ENCODE measurements at regions not wholly inside any gene's neighbourhood (a gene's known extent, or its start where the extent isn't known, plus 50 kb on each side); places are given as distances from the start of the nearest gene placed in this dataset.

DNA sequence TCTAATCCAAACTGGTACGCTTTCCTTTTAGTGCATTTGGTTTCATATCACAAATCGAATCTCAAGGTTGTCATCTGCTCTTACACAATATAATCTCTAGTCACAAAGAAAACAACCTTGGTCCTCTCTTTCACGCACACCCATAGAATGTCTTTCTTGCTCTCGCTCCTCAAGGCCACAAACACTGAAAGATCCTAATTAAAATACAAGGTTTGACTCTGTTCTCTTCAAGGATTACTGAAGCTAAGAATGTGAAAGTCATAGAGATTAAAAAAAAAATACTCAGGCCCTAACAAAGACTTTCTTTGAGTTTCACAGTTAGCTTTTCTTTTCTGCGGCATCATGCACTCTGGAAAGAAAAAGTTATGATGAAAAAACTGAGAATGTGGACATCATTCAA is 891.5 kb downstream of the EFNB2 start:
- DNase-seq: no peak

DNA sequence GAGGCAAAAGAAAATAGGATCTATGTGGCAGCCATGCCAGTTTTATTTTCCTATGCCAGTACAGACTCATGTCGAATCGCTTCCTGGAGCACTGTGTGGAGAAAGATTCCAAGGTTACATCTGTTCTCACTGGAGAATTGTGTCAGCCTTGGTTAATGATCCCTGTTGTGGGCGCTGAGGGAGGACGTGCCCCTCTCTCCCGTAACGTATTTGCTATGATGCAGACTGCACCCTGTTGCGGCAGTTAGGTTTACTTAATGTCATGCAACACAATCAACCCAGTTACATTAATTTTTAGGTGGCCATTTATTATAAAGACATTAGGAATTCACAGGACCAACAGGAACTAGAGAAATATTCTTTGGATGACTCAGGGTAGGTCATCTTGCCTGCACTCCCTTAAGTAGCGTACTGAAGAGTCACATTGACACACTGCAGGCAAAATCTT is 892.9 kb downstream of the EFNB2 start:
- no peak for DNase-seq

DNA sequence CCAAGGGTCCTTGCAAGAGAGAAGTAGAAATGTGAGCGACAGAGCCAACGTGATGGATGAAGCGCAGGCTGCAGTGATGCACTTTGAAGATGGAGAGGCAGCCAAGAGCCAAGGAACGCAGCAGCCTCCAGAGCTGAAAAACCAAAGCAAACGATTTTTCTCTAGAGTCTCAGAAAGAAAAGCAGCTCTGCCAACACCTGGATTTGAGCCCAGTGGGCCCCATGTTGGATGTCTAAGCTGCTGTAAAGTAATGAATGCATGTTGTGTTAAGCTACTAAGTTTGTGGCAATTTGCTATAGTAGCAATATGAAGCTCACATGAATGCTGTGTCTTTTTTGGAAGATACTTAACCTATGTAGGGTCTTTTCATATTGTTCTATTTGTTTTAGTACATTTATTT is 894.3 kb downstream of the EFNB2 start:
- DNase-seq: no peak

DNA sequence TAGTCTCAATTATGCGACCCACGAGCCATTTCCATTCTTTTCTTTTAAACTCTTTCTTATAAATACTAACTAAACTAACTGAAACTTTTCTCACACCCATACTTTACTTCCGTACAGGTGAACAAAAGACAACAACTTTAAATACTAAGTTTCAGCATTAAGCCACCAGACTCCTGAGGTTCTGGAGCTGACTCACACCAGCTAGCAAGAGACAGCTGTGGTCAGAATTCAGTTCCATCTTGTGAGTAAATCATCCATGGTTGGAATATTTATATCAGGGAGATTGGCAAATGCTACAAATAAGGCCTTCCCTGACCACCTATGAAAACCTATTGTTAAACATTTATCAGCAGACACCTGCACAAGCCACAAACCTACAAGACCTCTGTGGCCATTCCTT is 897.0 kb downstream of the EFNB2 start:
- no peak for DNase-seq

DNA sequence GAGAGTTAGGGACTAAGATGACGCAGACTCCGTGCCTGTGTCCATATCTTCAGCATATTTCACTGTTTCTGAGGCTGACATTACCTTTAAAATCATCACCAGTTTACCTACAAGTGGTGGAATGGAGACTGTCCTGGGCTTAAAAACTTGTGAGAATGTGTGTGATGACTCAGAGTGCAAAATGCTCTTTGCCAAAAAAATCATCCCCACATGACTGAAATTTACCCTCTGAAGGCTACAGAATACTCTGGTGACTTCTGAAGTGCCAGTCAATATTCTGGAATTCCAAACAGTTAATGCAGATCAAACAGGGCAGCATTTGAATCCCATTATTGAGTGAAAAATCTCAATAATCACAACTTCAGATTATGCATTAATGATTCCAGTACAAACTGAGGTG is 901.4 kb downstream of the EFNB2 start:
- no peak for DNase-seq

DNA sequence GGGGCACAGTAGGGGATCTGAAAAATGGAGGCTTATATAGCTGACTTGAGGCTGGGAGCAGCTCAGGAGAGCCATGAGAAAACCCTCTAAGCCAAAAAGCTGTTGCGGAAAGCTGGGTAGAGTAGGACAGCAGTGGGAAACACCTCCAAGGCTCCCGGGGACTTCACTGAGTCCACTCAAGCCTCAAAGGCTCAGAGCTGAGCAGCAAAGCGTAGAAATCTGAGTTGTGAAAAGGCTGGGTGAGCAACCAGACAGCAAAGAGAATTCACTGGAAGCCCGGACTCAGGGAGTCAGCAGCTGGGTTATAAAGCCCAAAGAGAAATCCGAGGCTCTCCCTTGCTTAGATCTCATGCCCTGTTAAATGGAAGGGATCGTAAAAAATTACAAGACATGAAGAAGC is 905.0 kb downstream of the EFNB2 start:
- no peak for DNase-seq

DNA sequence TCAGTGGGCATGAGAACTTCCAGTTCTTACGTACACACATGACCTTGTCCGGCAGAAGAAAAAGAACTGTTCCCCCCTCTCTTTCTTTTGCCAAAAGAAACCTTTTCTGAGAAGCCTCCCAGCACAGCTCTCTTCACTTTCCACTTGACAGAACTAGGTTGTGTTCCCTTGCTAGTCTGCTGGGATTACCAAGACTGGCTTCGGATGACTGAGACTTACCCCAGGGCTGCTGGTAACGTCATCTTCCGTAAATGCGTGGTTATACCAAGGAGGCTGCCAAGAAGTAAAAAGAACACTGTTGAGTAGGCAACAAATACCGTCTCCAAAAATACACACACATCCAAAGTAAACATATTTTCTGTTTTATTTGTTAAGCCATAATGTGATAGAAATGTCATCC is 908.2 kb downstream of the EFNB2 start:
- DNase-seq: no peak

DNA sequence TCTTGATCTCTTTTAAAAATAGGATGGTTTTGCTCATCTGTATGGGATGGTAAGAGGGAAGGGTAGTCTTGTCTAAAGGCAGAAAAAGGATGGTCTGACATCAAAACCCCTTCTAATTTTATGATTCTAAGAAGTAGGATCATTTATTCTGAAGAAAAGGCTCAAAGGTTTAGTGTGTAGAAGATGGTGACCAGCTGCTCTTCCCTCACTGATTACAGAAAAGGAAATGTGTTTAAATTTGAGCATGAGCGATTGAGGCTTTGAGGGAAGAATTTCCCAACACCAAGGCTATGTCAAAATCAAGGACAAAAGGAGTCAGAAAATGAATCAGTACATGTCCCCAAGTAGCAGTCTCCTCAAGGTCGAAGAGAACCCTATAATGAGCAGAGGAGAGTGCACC is 909.8 kb downstream of the EFNB2 start:
- no peak for DNase-seq

DNA sequence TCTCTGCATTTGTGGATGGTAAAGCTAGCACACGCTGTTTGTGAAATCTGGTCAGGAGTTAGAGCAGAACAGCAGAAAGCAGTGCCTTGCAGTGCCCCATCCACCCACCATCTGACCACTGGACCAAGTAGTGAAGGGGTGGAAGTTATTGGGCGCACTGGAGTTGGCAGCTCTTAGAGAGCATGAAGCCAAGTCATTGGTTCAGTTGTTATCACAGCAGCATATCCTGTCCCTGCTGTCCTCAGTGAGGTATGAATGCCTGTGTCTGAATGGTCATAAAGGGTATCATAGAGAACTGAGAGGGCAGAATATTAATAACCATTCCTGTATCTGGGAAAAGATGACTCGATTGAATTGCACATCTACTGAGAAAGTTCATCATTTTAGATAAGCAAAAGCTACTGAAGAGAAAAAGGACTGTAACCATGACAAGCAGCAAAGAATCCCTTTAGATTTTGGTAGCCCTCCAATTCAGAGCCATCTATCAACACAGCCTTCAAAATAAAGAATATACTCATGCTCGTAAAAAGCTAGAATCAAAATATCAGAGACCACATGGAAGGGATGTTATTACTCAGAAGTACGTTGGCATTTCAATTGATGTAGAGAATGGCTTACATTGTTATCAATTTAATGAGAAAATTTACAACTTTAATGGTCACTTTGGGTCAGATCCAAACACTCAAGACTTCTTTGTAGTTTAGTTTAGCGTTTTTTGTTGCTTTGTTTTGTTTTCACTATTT is 919.0 kb downstream of the EFNB2 start:
- no peak for DNase-seq

DNA sequence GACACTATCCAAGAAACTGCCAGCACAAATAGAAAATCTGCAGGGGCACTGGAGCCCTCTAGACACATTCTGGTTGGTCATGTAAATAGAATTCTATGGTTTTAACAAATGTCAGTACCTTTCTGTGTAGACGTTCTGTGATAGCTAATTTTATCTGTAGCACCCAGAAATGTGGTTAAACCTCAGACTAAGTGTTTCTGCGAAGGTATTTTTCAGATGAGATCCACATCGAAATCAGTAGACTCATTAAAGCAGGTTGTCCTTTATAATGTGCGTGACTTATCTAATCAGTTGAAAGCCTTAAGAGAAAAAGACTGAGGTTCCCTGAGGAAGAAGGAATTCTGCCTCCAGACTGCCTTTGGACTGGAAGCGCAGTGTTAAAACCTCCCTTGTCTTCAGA is 922.9 kb downstream of the EFNB2 start:
- no peak for DNase-seq

DNA sequence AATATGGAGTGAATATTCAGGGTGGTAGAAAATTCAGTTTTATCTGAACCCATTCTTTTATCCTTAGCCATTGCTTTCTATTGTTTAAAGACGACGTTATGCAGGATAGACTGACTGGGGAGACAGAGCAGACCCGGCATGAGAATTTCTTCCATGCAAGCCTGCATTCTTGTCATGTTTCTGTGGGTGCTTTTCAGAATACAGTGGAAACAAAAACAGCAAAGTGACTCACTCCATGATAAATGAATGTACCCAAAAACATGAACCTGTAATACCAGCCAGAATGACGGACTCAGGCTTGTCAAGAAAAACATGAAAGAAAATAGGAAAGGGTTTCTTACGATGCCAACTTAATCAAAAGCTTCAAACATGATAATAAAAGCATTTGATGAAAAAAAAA is 924.0 kb downstream of the EFNB2 start:
- no peak for DNase-seq

DNA sequence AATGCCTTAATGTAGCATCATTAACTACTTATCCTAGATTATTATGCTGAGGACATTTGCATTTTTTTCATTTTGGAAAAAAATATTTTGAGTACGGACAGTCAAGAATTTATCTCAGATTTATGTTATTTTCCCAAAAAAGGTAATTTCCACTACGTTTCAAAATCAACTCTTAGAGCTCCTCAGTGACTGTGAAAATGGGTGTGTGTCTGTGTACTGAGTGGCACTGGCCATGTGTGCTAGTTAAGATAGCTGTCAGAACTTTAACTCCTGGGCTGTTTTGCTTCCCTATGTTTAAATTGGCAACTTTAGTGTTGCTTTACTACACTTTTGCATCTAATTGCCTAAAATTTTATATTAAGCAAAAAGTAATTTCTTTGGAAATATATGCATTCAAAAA is 927.4 kb downstream of the EFNB2 start:
- DNase-seq: no peak

DNA sequence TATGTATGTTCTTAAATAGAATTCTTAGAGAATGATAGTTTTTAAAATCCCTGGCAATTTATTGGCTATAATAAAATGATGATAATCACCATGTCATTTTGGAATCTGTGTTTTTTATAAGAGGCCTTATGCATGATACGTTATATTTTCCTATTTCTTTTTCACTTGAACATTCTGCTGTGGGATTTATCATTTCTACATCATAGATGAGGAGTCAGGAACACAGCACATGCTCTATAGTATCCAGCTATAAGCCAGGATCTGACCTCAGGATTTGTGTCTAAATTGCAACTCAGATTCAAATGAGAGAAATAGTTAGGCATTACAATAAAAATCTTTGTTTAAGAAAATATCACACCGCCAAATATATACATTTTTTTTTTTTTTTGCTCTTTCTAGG is 928.0 kb downstream of the EFNB2 start:
- DNase-seq: no peak

DNA sequence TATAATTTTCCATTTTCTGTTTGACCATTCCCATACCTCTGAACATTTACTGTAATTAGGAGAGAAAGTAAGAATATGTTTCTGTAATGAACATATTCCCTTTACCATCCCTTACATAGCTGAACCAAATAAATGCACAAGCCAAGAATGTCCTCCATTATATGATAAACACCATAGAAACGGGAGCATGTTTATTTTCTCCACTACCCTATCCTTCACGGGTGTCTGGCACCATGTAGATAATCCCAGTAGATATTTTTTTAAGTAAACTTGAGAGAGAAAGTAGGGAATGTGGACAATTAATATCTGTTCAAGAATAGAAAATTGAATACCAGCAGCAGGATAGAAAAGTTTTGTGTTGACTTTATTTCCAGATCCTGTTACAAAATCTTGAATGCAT is 928.4 kb downstream of the EFNB2 start:
- no peak for DNase-seq

DNA sequence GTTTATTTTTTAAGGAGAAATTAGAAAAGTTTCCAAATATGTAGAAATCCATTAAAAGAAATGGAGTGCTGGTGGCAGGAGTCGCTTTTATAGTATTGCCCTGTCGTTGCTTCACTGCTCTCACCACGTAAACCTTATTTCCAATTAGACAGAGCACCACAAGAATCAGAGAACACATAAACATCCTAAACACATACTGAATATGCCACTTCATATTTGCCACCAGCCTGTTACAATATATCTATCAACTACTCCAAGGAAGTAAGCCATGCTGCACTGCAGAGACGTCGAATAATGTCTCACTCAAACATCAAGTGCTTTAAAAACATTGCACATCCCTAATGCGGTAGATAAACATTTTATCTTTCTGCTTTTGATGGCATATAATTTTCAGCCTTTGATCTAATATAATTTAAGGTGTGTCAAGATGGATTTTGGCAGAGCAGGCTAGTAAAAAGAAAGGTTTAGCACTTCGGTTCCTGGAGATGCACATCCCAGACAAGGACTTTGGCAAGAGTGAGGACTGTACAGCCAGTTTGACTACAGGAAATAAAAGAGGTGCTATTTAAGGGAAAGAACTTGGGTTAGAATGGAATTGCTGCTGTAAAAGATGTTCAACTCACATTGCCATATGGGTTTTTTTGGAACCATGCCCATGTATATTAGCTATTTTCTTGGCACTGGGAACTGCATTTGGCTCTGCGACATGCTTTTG is 932.3 kb downstream of the EFNB2 start:
- no peak for DNase-seq

DNA sequence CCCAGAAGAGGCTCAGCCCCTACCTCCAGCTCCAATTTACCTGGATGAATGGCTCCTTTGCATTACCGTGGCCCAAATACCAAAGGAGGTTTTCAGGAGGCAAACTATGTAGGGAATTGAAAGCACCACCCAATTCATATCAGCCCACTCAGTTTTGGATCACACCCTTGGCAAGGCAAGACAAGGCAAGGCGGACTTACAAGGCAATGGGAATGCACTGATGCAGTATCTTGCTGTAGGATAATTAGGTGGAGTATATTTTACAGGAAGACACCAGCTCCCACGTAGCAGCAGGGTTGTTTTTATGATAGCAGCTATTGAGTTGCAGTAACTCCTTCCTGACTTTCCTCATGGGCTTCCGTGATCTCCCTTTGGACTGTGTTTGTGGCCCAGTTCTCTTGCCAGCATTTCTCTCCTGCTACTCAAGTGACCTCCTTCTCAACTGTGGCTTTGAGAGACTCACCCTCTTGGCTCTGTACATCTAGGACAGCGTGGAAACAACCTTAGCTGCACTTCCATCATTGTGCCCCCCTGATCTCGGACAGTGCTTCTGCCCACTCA is 935.9 kb downstream of the EFNB2 start:
- DNase-seq: no peak

DNA sequence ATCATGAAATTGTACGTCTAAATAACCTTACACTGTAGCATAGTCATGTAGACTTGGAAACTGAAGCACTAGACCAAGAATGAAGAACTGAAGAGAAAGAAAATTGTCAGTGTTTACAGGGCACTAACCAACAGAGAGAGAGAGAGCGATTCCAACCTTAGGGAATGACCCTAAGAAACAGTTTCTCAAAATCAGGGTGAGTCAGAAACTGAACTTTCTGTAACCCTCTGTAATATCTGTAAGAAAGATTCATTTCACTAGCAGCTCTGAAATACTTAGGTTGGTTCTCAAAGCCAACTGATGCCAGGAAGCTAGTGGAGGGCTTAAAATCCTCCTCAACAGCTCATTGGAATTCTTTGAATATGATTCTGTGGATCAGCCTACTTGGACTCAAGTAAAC is 936.9 kb downstream of the EFNB2 start:
- no peak for DNase-seq

DNA sequence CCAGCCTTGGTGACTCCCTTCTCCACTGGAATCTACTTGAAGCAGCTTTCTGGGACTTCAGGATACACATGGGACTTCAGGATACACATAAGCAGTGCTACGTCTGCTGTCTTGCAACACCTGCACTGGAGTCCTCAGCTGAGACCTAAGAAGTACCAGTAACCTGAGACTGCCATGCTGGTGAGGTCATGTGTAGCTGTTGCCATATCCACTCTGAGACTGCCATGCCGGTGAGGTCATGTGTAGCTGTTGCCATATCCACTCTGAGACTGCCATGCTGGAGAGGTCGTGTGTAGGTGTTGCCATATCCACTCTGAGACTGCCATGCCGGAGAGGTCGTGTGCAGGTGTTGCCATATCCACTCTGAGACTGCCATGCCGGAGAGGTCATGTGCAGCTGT is 937.9 kb downstream of the EFNB2 start:
- DNase-seq: no peak

DNA sequence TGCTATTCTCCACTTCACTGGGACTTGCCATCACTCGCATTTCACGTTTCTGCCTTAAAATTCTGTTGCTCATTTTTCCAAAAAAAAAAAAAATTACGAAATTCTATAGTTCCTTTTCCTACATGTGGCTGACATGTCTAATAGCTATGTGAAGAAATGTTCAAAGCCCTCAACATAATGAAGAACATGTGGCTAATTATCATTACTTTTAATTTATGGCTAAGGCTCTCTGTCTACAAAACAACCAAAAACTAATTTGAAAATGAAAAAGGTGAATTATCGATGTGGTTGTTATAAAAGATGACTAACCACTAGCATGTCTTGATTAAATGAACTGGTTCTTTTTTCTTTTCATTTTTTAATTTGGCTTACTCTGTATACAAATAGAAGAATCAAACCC is 940.0 kb downstream of the EFNB2 start:
- no peak for DNase-seq

DNA sequence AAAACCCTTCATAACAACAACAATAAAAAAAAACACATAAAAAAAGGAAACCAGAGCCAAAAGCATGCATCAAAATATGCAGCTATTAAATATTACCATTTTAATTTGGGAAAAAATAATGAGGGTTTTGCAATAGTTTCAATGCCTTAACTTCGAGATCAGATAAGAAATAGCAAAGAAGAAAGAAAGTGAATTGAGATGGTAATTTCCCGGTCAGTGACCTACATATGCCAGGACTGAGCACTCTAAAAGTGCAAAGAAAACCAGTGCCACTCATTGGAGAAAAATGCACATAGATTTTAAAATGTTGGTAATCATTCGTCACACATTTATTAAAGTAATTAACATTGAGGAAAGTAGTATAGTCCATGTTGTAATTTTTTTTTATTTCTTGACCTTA is 944.2 kb downstream of the EFNB2 start:
- DNase-seq: no peak

DNA sequence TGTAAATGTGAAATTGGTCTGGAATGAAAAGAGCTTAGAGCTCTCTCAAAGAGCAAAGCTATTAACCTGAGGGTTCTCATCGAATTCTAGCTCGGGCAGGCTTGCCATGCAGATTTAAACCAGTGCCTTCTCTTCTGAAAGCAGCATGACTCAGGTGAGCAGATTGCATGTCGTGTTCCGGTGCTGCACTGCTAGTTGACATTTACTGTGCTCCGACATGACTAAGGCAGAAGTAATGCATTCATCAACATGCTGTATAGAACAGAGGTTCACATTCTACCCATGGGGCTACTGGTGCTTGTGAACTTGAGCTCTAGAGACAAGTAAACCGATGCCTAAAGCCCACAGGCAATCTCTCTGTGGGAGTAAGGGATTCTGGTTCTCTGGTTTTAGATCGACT is 947.7 kb downstream of the EFNB2 start:
- DNase-seq: no peak

DNA sequence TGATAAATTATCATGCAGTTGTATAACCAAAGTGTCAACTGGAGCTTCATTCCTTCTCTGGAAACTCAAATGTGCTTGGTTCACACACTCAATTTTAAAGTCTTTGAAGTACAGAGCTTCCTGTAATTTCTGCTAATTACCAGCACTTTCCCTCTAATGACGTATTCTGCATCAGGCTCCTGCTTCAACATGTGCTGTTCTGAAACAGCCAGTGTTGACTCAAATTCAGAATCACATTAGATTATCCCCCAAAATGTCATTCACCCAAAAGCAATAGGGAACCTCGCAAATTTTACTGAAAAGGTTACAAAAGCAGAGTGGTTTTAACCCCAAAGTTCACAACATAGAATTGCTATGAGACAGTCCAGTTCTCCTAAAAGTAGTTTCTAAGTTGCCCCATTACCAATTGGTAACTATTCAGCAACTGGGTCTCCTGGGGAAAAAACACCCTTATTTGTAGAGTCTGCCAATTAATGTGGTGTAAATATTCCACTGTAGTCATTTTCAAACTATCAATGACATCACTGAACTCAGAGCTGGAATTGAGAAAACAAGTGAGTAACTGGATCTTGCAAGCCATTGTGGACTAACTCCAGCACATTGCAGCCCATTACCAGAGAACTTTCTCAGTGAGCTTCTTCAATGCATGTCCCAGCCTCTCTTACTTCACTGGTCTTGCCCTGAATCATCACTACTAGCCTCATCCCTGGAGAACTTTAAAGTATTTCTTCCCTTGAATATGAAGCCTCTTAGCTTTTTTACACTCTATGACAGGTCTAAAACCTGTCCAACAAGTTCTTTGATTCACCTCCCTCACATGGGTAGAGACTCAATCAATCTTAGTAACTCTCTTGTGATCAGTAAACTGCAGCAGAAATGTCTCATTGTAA is 955.4 kb downstream of the EFNB2 start:
- DNase-seq: no peak

DNA sequence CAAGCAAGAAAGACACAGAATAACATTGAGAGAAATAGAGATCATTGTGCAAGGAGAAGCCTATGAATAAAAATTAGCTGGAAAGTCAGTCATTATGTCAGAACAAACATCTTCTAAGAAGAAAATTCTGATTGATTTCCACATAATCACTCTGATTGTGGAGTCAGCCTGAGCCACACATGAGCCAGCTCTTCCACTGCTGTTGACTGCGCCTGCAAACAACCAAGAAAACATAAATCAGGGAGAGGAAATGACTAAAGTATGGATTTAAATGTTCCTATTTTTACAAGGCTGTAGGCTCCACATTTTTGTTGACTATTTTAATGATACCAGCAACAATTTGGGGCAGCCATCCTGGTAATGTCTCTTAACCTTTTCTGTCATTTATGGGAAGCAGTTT is 962.3 kb downstream of the EFNB2 start:
- DNase-seq: no peak

DNA sequence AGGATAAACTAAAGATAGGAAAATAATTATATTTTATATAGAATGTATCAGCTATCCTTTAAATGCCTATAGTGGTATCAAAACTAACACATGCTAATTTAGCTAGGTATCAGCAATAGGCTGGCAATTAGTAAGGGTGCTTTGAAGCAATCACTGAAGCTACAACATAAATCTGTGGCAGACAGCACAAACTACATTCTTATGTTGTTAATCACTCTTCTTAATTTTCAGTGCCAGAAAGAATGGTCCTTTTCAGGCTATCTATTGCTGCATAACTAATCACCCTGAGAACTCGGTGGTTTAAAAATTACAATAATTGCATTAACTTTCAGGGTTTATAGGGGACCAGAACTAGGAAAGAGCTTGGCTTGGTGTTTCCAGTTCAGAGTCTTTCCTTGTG is 963.1 kb downstream of the EFNB2 start:
- no peak for DNase-seq
